HG03064 (cell line): ENCODE measurements at regions not wholly inside any gene's neighbourhood (a gene's known extent, or its start where the extent isn't known, plus 50 kb on each side); places are given as distances from the start of the nearest gene placed in this dataset.
A peak's percentile ranks its signal among the peaks of the same experiment; 100 is the strongest.
"Not testable (repeated sequence)": the region's sequence is repeated elsewhere in the genome, so short reads cannot be mapped to it uniquely, and the experiment has no call there.

Experiments
- ATAC-seq: cut with Tn5 transposase; IDR thresholded peaks from one replicate; pipeline ENCODE4 v1.9.1; 2021; ENCODE audit warnings: low read depth; ENCODE audit not compliant: unreplicated experiment

DNA sequence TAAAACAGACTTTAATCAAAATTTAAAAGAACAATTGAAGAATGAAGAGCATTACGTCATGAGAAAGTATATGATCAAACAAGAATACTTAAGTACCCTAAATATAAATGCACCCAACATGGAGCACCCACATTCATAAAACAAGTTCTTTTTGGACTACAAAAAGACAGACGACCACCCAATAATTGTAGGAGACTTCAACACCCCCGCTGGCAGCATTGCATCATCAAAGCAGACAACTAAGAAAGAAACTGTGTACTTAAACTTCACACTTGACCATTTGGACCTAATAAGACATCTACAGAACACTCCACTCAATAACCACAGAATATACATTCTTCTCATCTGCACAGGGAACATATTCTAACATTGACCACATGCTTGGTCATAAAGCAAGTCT, 291.7 kb upstream of the ZNF322 start:
- ATAC-seq, result not testable (repeated sequence)

DNA sequence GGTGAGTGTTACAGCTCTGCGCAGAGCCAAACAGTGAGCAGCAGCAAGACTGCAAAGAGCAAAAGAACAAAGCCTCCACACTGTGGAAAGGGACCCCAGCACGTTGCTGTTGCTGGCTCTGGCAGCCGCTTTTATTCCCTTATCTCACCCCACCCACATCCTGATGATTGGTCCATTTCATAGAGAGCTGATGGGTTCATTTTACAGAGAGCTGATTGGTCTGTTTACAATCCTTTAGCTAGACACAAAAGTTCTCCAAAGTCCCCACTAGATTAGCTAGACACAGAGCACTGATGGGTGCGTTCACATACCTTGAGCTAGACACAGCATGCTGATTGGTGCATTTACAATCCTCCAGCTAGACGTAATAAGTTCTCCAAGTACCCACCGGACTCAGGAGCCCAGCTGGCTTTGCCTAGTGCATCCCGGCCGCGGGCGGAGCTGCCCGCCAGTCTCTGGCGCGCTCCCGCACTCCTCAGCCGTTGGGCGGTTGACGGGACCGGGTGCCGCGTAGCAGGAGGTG, 291.4 kb upstream of the PRSS16 start:
- not testable (repeated sequence) for ATAC-seq

DNA sequence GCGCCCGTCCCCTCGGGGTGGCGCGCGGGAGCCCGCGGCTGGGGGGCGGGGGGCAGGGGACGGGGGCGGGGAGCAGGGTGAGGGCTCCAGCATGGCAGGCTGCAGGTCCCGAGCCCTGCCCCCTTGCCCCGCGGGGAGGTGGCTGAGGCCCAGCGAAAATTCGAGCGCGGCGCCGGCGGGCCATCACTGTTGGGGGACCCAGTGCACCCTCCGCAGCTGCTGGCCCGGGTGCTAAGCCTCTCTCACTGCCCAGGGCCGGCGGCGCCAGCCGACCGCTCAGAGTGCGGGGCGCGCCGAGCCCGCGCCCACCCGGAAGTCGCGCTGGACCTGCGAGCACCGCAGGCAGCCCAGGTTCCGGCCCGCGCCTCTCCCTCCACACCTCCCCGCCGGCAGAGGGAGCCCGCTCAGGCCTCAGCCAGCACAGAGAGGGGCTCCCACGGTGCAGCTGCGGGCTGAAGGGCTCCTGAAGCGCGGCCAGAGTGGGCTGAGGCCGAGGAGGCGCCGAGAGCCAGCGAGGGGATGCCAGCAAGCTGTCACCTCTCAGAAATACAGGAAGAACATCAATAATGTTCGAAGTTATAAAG, 290.8 kb upstream of the PRSS16 start:
- not testable (repeated sequence) for ATAC-seq

DNA sequence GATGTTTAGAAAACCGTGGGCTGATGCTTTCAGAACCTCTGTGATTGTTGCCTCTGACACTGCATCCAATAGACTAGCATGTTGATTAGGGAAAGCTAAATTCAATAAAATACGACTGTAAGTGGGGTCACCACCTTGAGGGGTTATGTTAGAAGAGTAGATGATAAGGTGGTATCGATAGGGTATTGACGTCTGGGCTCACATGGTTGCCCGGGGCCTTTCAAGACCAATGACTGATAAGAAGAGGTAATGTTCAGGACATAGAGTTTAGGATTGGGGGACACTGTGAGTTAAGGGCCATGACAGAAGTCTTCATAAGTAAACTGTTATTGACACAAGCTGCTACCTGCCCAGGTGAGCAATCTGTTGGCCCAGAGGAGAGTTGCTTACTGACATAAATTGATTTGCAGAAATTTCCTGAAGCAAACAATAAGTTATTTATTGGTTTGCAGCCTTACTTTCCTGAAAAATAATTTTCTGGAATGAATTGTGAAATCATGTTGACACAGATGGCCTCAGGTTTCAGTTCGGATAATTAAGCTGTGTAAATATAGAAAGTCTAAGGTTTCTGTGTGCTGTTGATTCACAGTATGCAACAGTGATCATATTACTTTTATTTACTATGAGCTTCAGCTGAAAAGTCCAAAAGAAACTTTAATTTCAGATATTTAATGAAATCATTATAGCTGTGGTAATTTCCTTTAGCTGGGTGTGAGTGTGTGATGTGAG, 289.9 kb upstream of the PRSS16 start:
- ATAC-seq, result not testable (repeated sequence)

DNA sequence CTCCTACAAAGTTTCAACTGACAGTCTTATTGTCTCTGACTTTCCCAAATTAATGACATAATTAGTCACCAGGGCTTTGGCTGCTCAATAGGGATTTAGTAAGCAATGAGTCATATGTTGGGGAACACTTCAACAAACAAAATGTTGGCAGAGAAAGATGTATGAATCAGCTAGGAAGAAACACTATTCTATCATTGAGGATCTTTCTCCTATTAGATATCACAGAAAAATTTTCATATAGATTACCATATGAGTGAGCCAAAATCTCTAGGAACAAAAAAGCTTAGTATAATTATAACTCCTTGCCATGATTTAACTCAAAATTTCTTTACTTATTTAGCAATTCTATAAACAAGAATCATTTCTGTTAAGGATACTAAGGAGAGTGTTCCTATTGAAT, 286.3 kb upstream of the PRSS16 start:
- not testable (repeated sequence) for ATAC-seq

DNA sequence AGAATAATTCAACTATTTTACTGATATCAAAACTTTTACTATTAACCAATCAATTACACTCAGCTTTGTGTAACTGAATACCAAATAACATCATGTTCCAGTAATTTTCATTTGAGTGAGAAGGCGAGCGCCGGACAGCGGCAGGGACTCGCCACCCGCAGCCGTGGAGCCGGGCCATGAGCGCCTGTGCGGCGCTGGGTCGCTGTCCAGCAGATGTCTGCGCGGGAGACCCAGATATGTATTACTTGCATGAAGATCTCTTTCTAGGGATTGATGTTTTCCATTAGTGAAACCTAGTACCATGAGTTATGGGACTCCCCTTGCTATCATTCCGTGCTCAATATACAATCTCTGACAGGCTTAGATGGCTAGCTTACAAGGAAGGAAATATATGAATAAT, 245.1 kb upstream of the PRSS16 start:
- ATAC-seq, result no peak

DNA sequence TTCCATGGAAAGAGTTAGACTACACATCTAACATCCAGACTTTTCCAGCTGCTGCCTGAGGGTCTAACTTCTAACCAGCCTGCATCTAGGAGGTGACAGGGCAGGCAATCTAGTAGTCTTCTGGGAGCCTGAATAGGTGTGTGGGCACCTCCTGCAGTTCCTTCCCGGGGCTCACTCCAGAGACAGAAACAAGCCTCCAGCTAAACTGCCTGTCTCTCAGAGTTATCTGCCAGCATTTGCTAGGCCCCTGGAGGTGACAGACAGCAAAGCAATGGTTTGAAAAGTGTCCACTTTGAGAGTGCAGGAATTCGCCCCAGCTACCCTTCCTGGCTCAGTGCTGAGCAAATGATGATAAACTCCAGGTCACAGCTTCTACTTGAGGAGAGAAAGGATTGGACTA, 240.5 kb upstream of the PRSS16 start:
- ATAC-seq, result no peak

DNA sequence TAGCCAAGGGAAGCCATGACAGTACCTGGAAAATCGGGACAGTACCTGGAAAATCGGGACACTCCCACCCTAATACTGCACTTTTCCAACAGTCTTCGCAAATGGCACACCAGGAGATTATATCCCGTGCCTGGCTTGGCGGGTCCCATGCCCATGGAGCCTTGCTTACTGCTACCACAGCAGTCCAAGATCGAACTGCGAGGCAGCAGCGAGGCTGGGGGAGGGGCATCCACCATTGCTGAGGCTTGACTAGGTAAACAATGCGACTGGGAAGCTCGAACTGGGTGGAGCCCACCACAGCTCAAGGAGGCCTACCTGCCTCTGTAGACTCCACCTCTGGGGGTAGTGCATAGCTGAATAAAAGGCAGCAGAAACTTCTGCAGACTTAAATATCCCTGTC, 238.9 kb upstream of the PRSS16 start:
- ATAC-seq, result not testable (repeated sequence)

DNA sequence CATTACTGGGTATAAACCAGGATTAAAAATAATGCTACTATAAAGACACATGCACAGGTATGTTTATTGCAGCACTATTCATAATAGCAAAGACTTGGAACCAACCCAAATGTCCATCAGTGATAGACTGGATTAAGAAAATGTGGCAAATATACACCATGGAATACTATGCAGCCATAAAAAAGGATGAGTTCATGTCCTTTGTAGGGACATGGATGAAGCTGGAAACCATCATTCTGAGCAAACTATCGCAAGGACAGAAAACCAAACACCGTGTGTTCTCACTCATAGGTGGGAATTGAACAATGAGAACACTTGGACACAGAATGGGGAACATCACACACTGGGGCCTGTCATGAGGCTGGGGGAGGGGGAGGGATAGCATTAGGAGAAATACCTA, 233.4 kb upstream of the PRSS16 start:
- not testable (repeated sequence) for ATAC-seq

DNA sequence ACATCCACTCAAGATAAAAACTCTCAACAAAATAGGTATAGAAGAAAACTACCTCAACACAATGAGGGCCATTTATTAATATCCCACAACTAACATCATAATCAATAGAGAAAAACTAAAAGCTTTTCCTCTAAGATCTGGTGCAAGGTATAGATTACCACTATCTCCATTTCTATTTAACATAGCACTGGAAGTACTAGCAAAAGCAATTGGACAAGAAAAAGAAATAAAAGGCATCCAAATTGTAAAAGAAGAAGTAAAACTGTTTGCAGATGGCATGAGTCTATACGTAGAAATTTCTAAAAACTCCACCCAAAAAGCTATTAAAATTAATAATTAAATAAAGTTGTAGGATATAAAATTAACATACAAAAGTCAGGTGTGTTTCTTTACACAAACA, 230.8 kb upstream of the PRSS16 start:
- no peak for ATAC-seq

DNA sequence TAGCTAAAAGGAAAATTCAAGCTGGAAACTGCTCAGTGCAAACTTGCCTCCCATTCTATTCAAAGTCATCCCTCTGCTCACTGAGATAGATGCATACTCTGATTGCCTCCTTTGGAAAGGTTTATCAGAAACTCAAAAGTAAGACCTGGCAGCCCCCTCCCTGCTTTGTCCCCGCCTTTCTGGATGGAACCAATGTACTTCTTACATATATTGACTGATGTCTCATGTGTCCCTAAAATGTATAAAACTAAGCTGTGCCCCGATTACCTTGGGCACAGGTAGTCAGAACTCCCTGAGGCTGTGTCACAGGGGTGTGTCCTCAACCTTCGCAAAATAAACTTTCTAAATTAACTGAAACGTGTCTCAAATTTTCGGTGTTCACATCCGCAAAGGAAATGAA, 229.1 kb upstream of the PRSS16 start:
- ATAC-seq, result not testable (repeated sequence)

DNA sequence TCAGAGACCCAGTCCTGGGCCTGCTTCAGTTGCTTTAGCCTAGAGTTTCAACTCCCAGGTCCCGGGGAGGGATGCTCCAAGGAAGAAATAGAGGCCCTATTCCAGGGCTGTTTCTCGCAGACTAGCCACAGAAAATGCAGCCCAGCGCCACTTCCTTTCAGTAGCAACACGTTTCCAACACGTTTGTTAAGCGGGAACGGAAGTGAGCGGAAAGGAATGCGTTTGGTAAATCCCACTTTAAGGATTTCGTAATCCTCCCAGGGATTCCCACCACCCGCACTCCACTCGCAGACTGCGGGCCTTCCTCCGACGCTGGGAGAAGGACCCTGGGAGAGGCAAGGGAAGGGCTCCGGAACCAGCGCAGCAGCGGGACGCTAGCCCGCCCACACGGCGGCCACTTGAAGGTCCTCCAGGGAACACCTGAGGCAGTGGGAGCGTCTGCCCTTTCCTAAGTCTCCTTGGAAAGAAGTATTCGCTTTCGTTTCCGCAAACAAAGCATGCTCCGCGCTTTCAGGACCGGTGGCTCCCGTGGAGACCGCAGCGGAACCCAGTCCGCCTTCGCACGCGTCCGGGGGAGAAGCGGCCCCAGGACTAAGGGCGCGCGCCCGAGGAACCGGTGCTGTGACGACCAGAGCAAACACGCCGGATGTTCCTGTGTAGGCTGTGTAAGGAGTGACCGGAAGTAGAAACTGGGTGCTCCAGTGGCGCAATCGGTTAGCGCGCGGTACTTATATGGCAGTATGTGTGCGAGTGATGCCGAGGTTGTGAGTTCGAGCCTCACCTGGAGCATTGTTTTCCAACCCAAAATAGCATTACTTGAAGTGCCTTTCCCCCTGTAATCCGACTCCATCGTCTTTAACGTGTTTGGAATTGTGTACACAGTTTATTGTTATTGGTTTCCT, 227.6 kb upstream of the PRSS16 start:
- ATAC-seq, result peak; percentile 79

DNA sequence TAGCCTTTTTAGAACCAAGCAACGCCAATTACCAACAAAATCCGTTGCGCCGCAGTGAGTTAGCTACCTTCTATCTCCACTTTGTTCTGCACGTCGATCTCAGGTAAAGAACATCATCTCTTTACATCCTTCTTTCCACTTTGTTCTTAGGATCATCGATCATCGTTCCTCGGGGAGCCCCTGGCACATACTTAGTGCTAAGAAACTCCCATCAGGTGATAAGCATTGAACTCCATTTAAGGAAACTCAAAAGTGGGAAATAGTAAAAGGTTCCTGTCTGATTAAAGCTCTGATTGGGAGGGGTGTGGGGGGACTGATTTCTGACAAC, 227.0 kb upstream of the PRSS16 start:
- ATAC-seq, result no peak

DNA sequence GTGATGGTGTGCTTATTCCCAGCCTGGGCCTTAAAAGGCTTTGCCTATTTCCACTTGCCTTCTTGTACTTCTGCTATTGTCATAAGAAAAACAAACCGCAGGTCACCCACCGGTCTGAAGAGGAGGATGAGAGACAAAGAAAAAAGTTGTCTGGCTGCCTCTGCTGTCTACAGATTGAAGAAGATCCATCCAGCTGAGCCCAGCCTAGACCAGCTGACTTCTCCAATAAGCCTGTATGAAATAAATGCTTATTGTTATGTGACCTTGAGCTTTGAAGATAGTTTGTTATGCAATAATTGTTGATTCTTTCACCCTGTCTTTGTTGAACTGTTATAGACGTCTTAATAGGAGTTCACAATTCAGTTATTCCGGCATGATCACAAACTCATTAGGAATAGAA, 223.8 kb upstream of the PRSS16 start:
- ATAC-seq, result no peak

DNA sequence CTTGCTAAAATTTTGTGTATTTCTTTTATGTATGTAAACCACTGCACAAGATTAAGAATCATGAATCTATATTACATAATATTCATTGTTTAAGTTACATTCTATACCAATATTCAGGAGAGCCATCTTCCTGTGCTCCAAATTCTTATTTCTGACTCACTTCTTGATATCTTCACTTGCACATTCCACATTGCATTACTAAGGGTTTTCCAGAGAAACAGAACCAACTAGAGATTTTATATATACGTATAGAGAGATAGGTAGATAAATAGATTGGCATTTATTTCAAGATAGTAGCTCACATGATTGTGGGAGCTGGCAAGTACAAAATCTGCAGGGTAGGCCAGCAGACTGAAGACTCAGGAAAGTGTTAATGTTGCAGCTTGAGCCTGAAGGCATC, 222.2 kb upstream of the PRSS16 start:
- ATAC-seq, result no peak

DNA sequence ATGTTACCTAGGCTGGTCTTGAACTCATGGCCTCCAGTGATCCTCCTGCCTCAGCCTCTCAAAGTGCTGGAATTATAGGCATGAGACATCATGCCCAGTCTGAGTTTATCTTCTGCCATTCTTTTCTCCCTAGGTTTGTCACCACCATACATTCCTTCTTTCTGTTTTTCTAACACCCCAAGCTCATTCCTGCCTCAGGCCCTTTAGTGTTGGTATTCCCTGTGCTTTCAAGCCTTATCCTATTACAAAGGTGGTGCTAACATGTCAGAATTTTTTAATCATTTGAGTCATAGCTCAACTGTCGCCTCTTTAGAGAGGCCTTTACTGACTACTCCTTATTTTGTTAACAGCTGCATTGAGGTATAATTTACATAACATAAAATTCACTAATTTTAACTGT, 221.1 kb upstream of the PRSS16 start:
- no peak for ATAC-seq

DNA sequence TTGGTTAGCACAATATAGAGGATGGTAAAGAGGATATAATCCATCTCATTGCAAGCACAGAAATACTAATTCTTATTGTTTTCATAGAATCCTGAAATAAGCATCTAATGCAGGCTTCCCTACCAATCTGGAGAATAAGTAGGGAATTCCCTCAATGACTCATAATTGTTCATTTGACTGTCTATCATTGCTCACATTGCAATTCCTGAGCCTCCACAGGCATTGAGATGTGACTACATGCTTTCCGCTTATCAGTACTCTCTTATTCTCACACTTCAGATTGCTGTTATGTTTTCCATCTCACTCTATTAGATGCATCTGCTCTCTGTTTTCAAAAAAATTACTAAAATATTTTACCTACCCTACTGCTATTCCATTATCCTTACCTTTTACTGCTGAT, 216.2 kb upstream of the PRSS16 start:
- ATAC-seq, result no peak

DNA sequence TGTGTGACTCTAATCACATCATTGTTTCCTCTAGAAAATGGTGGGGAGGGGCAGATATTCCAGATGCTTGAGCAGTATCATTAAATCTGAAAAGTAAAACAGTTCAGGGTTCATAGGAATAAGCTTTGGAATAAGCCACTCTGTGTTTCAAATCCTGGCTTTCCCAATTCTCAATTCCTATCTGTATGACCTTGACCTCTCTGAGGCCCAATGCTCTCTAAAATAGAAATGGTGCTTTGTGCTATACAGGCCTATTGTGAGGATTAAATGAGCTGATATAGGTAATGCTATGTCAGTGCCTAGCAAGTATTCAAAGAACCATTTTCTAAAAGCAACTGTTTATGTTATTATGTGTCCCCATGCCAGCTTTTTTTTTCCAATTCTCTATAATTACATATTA, 209.0 kb upstream of the PRSS16 start:
- no peak for ATAC-seq

DNA sequence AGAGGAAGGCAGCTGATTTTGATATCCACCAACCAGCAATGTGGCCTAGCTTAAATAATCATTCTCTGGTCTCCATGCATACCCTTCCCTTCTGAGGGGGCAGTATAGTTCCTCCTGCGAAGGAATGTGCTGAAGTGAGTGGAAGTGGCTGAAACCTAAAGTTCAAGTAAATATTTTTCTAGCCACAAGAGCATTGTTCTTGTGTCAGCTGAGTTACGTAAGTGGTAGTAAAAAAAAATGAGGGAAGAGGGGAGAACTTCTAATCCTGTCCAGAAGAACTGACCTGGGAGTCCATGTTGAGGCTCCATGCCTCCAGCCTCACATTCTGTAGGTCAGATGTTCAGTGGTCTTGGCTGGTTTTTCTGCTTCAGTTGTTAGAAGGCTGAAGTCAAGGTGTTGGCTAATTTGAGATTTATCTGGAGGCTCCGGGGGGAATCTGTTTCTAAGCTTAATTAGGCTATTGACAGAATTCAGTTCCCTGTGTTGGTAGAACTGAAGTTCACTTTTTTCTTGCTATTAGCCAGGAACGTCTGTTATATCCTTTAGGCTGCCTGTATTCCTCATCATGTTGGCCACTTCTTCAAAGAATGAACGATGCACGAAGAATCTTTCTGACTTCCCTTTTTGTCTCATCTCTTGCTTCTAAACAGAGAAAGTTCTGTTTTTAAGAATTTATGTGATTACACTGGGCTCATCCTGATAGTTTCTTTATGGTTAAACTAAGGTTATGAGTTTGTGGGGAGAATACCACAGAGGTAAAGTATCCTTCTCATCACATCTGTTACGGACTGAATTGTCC, 207.1 kb upstream of the PRSS16 start:
- ATAC-seq, result no peak

DNA sequence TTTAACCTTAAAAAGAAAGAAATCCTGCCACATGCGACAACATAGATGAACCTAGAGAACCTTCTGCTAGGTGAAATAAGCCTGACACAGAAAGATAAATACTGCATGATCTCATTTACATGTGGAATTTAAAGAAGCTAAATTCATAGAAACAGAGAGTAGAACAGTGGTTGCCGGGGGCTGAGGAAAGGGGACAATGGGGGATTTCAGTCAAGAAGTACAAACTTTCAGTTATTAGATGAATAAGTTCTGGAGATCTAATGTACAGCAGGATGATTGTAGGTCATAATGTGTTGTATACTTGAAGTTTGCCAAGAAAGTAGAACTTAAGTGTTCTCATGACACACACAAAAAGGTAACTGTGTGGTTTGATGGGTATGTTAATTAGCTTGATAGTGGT, 204.3 kb upstream of the PRSS16 start:
- no peak for ATAC-seq

DNA sequence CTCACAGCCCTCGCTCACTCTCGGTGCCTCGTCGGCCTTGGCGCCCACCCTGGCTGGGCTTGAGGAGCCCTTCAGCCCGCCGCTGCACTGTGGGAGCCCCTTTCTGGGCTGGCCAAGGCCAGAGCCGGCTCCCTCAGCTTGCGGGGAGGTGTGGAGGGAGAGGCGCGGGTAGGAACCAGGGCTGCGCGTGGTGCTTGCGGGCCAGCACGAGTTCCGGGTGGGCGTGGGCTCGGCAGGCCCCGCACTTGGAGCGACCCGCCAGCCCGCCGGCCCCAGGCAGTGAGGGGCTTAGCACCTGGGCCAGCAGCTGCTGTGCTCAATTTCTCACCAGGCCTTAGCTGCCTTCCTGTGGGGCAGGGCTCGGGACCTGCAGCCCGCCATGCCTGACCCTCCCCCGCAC, 202.4 kb upstream of the PRSS16 start:
- ATAC-seq, result not testable (repeated sequence)
